DOHH2 (cell line): ENCODE measurements at regions not wholly inside any gene's neighbourhood (a gene's known extent, or its start where the extent isn't known, plus 50 kb on each side); places are given as distances from the start of the nearest gene placed in this dataset.
"Not testable (repeated sequence)": the region's sequence is repeated elsewhere in the genome, so short reads cannot be mapped to it uniquely, and the experiment has no call there.

Experiments used
- H3F3A ChIP-seq: fragments of 200-600 bp; sonication (generic), shearing (Covaris generic); 2 replicates; pipeline ENCODE4 v1.6.0; 2016; ENCODE audit warnings: antibody characterized with exemption, mild to moderate bottlenecking; ENCODE audit not compliant: control insufficient read depth, insufficient read depth
- H3K27ac ChIP-seq: fragments of 200-600 bp; sonication (generic); 2 replicates; pipeline ENCODE4 v1.5.1; 2014; ENCODE audit warnings: low read depth, mild to moderate bottlenecking, low read length, moderate library complexity
- H3K27me3 ChIP-seq: fragments of 200-600 bp; sonication (generic); 2 replicates; pipeline ENCODE4 v1.6.1; 2014; ENCODE audit warnings: mild to moderate bottlenecking, low read length, mixed read lengths; ENCODE audit not compliant: control insufficient read depth
- H3K36me3 ChIP-seq: fragments of 200-600 bp; sonication (generic); 2 replicates; pipeline ENCODE4 v1.6.1; 2014; ENCODE audit warnings: mild to moderate bottlenecking, low read length, moderate library complexity, mixed read lengths; ENCODE audit not compliant: control insufficient read depth
- H3K4me1 ChIP-seq: fragments of 200-600 bp; sonication (generic); 2 replicates; pipeline ENCODE4 v1.6.1; 2014; ENCODE audit warnings: mild to moderate bottlenecking, low read length, mixed read lengths; ENCODE audit not compliant: control insufficient read depth
- H3K4me2 ChIP-seq: fragments of 200-600 bp; sonication (generic); 2 replicates; pipeline ENCODE4 v1.6.0; 2014; ENCODE audit warnings: mild to moderate bottlenecking, low read length, moderate library complexity
- H3K4me3 ChIP-seq: fragments of 200-600 bp; sonication (generic); 2 replicates; pipeline ENCODE4 v1.5.1; 2014; ENCODE audit warnings: mild to moderate bottlenecking, low read length, mixed read lengths
- H3K79me2 ChIP-seq: fragments of 200-600 bp; sonication (generic); 2 replicates; pipeline ENCODE4 v1.6.1; 2014; ENCODE audit warnings: mild to moderate bottlenecking, low read length, mixed read lengths; ENCODE audit not compliant: control insufficient read depth
- H3K9me2 ChIP-seq: fragments of 200-600 bp; sonication (generic); replicated peaks from 2 replicates; pipeline ENCODE4 v1.6.1; 2014; ENCODE audit warnings: mild to moderate bottlenecking, low read length, mixed read lengths; ENCODE audit not compliant: control insufficient read depth
- H3K9me3 ChIP-seq: fragments of 200-600 bp; sonication (generic); 2 replicates; pipeline ENCODE4 v1.6.1; 2014; ENCODE audit warnings: antibody characterized with exemption, low read length, mixed read lengths; ENCODE audit not compliant: control insufficient read depth, insufficient read depth
- H4K20me1 ChIP-seq: fragments of 200-600 bp; sonication (generic); 2 replicates; pipeline ENCODE4 v1.6.0; 2014; ENCODE audit warnings: low read depth, mild to moderate bottlenecking, antibody characterized with exemption, low read length, moderate library complexity; ENCODE audit not compliant: control insufficient read depth, insufficient read depth
- EZH2phosphoT487 ChIP-seq: fragments of 200-600 bp; sonication (generic); IDR thresholded peaks from 2 replicates; pipeline ENCODE4 v1.6.1; 2017; ENCODE audit warnings: borderline replicate concordance, mild to moderate bottlenecking, antibody characterized with exemption, low read length, moderate library complexity, mixed read lengths
- TF ChIP-seq, protein P1 (sequence below): fragments of 200-600 bp; sonication (generic); IDR thresholded peaks from one replicate; pipeline ENCODE4 v1.5.1; 2014; ENCODE audit warnings: antibody characterized with exemption, mild to moderate bottlenecking, low read depth, low read length; ENCODE audit not compliant: poor library complexity, severe bottlenecking

DNA sequence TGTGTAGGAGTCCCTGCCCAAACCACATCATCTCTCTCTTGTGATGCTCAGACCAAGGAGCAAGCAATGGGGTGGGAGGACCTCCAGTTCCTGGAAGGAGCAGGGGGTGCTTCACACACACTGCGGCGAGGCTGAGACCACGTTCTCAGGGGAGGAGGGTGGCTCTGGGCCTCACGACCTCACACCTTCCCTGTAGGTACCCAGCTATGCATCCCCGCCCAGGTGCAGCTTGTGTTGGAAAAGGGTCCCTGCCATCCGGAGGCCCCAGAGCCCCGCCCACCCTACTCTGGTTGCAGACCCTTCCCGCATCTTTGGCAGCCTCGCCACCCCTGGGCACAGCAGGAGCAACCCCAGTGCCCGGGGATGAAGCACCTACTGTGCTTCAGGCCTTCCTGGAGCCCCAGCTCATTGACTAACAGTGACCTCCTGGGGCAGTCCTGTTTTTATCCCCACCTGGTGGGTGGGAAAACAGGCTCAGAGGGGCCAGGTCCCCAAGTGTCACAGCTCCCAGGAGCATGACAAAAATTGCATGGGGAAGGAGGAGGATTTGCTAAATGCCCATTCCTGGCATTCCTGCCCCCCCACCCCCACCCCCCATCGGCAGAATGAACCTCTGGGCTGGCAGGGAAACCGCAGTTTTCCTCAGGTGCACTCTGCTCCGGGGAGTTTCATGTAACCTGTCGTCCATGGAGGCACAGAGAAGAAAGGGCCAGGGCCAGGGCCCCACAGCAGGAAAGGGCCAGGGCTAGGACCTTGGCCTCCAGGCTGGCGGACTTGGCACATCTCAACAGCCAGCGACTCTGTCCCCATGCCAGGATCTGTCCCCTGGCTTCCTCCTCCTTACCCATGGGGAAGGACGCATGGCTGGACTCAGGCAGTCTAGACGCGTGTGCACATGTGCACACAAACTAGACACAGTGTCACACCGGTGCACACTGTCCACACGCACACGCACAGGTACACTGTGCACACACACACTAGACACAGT lies 81.0 kb downstream of the IGLL1 start:
- Histone ChIP-seq H3K36me3 (no peaks in the 10 kb centered on the region), H3K4me1 (peaks cover 4% of the 10 kb centered on the region), H3K9me3 (no peaks in the 10 kb centered on the region), H3K27me3 (no peaks in the 10 kb centered on the region), H3K4me3 (no peak overlapping the region), H3K9me2 (no peaks in the 10 kb centered on the region), H3K79me2 (no peaks in the 10 kb centered on the region), H4K20me1 (no peaks in the 10 kb centered on the region), H3K27ac (no peak overlapping the region), H3K4me2 (no peak overlapping the region), H3F3A (no peaks in the 10 kb centered on the region)
- TF ChIP-seq, protein P1, sequence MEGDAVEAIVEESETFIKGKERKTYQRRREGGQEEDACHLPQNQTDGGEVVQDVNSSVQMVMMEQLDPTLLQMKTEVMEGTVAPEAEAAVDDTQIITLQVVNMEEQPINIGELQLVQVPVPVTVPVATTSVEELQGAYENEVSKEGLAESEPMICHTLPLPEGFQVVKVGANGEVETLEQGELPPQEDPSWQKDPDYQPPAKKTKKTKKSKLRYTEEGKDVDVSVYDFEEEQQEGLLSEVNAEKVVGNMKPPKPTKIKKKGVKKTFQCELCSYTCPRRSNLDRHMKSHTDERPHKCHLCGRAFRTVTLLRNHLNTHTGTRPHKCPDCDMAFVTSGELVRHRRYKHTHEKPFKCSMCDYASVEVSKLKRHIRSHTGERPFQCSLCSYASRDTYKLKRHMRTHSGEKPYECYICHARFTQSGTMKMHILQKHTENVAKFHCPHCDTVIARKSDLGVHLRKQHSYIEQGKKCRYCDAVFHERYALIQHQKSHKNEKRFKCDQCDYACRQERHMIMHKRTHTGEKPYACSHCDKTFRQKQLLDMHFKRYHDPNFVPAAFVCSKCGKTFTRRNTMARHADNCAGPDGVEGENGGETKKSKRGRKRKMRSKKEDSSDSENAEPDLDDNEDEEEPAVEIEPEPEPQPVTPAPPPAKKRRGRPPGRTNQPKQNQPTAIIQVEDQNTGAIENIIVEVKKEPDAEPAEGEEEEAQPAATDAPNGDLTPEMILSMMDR, result no peak
- no peak for TF ChIP-seq EZH2phosphoT487

DNA sequence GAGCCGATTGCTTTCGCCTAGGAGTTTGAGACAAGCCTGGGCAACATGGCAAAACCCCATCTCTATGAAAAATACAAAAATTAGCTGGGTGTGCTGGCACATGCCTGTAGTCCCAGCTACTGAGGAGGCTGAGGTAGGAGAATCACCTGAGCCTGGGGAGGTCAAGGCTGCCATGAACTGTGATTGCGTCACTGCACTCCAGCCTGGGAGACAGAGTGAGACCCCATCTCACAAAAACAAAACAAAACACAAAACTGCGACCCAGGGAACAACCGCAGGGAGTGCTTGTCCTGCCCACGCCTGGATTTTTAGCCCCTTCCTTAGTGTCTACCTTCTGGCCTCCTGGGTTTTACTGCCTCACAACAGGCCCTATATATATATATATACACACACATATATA lies 82.2 kb downstream of the IGLL1 start:
- H3K4me1 ChIP-seq, H3K36me3 ChIP-seq, H3K79me2 ChIP-seq, H4K20me1 ChIP-seq, H3K4me2 ChIP-seq, H3K27me3 ChIP-seq, H3K9me3 ChIP-seq, H3F3A ChIP-seq, H3K4me3 ChIP-seq, H3K9me2 ChIP-seq, H3K27ac ChIP-seq: not testable (repeated sequence)

DNA sequence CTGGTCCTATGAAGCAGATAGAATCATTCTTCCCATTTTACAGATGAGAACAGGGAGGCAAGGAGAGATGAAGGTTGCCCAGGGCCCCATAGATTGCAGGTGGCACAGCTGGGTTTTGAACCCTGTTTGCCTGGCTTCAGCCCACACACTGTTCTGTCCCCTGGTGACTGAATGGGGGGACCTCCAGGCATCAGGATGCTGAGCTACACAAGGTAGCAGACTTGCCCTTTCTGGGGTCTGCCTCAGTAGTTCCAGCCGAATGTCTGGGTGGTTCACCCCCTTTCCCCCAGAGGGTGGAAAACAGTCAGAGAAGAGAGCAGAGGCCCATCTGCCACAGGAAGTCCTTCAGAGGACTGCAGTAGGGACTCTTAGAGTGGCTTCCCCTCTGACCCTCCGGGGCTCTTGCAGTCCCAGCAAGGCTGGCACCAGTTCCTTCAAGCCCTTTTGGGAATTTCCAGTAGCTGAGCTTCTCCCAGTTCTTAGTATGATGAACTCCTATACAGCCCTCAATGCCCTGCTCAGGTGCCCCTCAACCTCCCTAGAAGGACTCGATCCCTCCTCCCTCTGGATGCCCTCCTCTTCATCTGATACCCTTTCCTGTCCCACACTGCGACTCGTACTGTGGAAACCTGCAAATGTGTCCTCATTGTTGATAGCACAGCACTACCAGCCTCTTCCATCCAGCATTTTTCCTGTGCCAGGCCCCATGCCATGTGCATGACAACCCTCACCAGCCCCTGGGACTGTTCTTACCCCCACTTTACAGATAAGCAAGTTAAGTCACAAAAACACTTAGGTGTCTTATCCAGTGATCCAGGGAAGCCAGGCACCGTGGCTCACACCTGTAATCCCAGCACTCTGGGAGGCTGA lies 82.8 kb downstream of the IGLL1 start:
- Histone ChIP-seq H3K4me2 (no peak overlapping the region), H3K27me3 (no peaks in the 10 kb centered on the region), H4K20me1 (no peaks in the 10 kb centered on the region), H3K36me3 (no peaks in the 10 kb centered on the region), H3K9me2 (no peaks in the 10 kb centered on the region), H3K27ac (no peak overlapping the region), H3K4me3 (no peak overlapping the region), H3K4me1 (no peaks in the 10 kb centered on the region), H3K9me3 (no peaks in the 10 kb centered on the region), H3K79me2 (no peaks in the 10 kb centered on the region), H3F3A (no peaks in the 10 kb centered on the region)
- TF ChIP-seq, protein P1, result no peak
- TF ChIP-seq EZH2phosphoT487, result no peak
